Peyer's patch (tissue), 4 donors: ENCODE measurements at regions not wholly inside any gene's neighbourhood (a gene's known extent, or its start where the extent isn't known, plus 50 kb on each side); places are given as distances from the start of the nearest gene placed in this dataset.
"Not testable (repeated sequence)": the region's sequence is repeated elsewhere in the genome, so short reads cannot be mapped to it uniquely, and the experiment has no call there.

ENCODE experiments used
- DNase-seq, 3 donors: peaks; one replicate each; pipeline ENCODE4 v3.0.0-alpha.2; 2017 to 2019
- H3K27ac ChIP-seq, 4 donors: fragments of 200-600 bp; sonication (generic); one replicate each; pipeline ENCODE4 v1.5.1; 2016 to 2019
- H3K27me3 ChIP-seq, 2 donors: fragments of 200-600 bp; sonication (generic); one replicate each; pipeline ENCODE4 v1.5.1; 2019
- H3K36me3 ChIP-seq, 3 donors: fragments of 200-600 bp; sonication (generic); one replicate each; pipeline ENCODE4 v1.5.1; 2016 to 2019
- H3K4me1 ChIP-seq, 4 donors: fragments of 200-600 bp; sonication (generic); one replicate each; pipeline ENCODE4 v1.5.1; 2016 to 2019
- H3K4me3 ChIP-seq, 4 donors: fragments of 200-600 bp; sonication (generic); 1 replicate in 3 of 4; 2 replicates in 1 of 4; pipeline ENCODE4 v1.5.1; 2016 to 2019; ENCODE audit warnings: mild to moderate bottlenecking in 1 of 4
- H3K9me3 ChIP-seq, 4 donors: fragments of 200-600 bp; sonication (generic); one replicate each; pipeline ENCODE4 v1.5.1; 2016 to 2019; ENCODE audit warnings: mild to moderate bottlenecking in 1 of 4
- CTCF ChIP-seq, 6 experiments: fragments of 450-650 bp in 4 of 6; fragments of 200-600 bp in 2 of 6; sonication (generic) in 1 of 6; IDR thresholded peaks; one replicate each; pipeline ENCODE4 v1.5.1; 2017 to 2019; ENCODE audit warnings: antibody characterized with exemption in 6 of 6, mild to moderate bottlenecking in 3 of 6, moderate library complexity in 1 of 6
- POLR2A ChIP-seq, 2 donors: fragments of 450-650 bp; IDR thresholded peaks; one replicate each; pipeline ENCODE4 v1.5.1; 2017; ENCODE audit warnings: antibody characterized with exemption in 2 of 2, mild to moderate bottlenecking in 2 of 2, moderate library complexity in 2 of 2

- TF ChIP-seq CTCF (IDR thresholded peaks at IDR 0.05), result no peak
- Histone ChIP-seq H3K27me3 (no peaks in the 10 kb centered on the region), H3K27ac (no peak overlapping the region), H3K9me3 (no peaks in the 10 kb centered on the region), H3K4me1 (peaks cover 0 to 9% (median 0%) of the 10 kb centered on the region in 4 donors), H3K36me3 (no peaks in the 10 kb centered on the region), H3K4me3 (no peak overlapping the region)
- DNase-seq, result no peak
These were observed 107.3 kb downstream of the OR2B2 start for GRCh38 chr6:27804851-27805250.

- Histone ChIP-seq H3K4me3 (no peak overlapping the region), H3K9me3 (no peaks in the 10 kb centered on the region), H3K36me3 (no peaks in the 10 kb centered on the region), H3K27me3 (no peaks in the 10 kb centered on the region), H3K27ac (no peak overlapping the region), H3K4me1 (no peaks in the 10 kb centered on the region)
- no peak for TF ChIP-seq POLR2A (IDR thresholded peaks at IDR 0.05)
- TF ChIP-seq CTCF (IDR thresholded peaks at IDR 0.05), result no peak
- DNase-seq, result no peak
These were observed 111.3 kb downstream of the OR2B2 start for GRCh38 chr6:27800731-27801373.

- H3K4me1 ChIP-seq, result peaks cover 0 to 9% (median 0%) of the 10 kb centered on the region in 4 donors
- no peak overlapping the region for H3K4me3 ChIP-seq
- TF ChIP-seq CTCF (IDR thresholded peaks at IDR 0.05), result no peak
- no peak for TF ChIP-seq POLR2A (IDR thresholded peaks at IDR 0.05)
- H3K27me3 ChIP-seq, result no peaks in the 10 kb centered on the region
- no peak overlapping the region for H3K27ac ChIP-seq
- DNase-seq, result no peak
- no peaks in the 10 kb centered on the region for H3K36me3 ChIP-seq
- H3K9me3 ChIP-seq, result no peaks in the 10 kb centered on the region
These were observed 114.2 kb downstream of the OR2B2 start for GRCh38 chr6:27797960-27798359.

- not testable (repeated sequence) for DNase-seq, H3K36me3 ChIP-seq, H3K4me3 ChIP-seq, H3K27me3 ChIP-seq, H3K9me3 ChIP-seq, H3K27ac ChIP-seq
- peaks cover 0 to 14% (median 4%) of the 10 kb centered on the region in 4 donors for H3K4me1 ChIP-seq
These were observed 115.3 kb downstream of the OR2B2 start for GRCh38 chr6:27796736-27797481.

- DNase-seq, result peak in 1 of 3 donors; percentile 58
- H3K27ac ChIP-seq, result no peak overlapping the region
These were observed 116.3 kb downstream of the OR2B2 start for GRCh38 chr6:27795697-27796494.

More at GRCh38 chr6:27795697-27796494, 116.3 kb downstream of the OR2B2 start:
- Histone ChIP-seq H3K36me3 (no peaks in the 10 kb centered on the region), H3K27me3 (no peaks in the 10 kb centered on the region), H3K4me1 (peaks cover 0 to 22% (median 7%) of the 10 kb centered on the region in 4 donors), H3K9me3 (peaks cover 0 to 3% (median 0%) of the 10 kb centered on the region in 4 donors), H3K4me3 (no peak overlapping the region)
- TF ChIP-seq CTCF (IDR thresholded peaks at IDR 0.05), result peak; percentile 50 to 97 (median 90)
- TF ChIP-seq POLR2A (IDR thresholded peaks at IDR 0.05), result no peak
